Ishikawa (cell line): ENCODE measurements at regions not wholly inside any gene's neighbourhood (a gene's known extent, or its start where the extent isn't known, plus 50 kb on each side); places are given as distances from the start of the nearest gene placed in this dataset.

ENCODE experiments used
- CEBPB ChIP-seq: IDR thresholded peaks from 2 replicates; pipeline ENCODE4 v1.6.1; 2012
- CREB1 ChIP-seq: IDR thresholded peaks from 2 replicates; pipeline ENCODE4 v1.6.1; 2012; ENCODE audit warnings: low read depth
- EGR1 ChIP-seq: IDR thresholded peaks from 2 replicates; pipeline ENCODE4 v1.6.1; 2012
- EP300 ChIP-seq: IDR thresholded peaks from 2 replicates; pipeline ENCODE4 v1.6.1; 2012; ENCODE audit warnings: borderline replicate concordance
- FOXM1 ChIP-seq: IDR thresholded peaks from 2 replicates; pipeline ENCODE4 v1.6.1; 2012; ENCODE audit warnings: low read depth, borderline replicate concordance
- MAX ChIP-seq: IDR thresholded peaks from 2 replicates; pipeline ENCODE4 v1.6.1; 2012
- NFIC ChIP-seq: IDR thresholded peaks from 2 replicates; pipeline ENCODE4 v1.6.1; 2012
- RAD21 ChIP-seq: IDR thresholded peaks from 2 replicates; pipeline ENCODE4 v1.6.1; 2012; ENCODE audit warnings: low read depth
- REST ChIP-seq: IDR thresholded peaks from 2 replicates; pipeline ENCODE4 v1.6.1; 2012; ENCODE audit warnings: low read depth, mild to moderate bottlenecking
- TAF1 ChIP-seq: IDR thresholded peaks from 2 replicates; pipeline ENCODE4 v1.6.1; 2012; ENCODE audit warnings: low read depth, mild to moderate bottlenecking
- TCF12 ChIP-seq: IDR thresholded peaks from 2 replicates; pipeline ENCODE4 v1.6.1; 2012; ENCODE audit warnings: low read depth
- TEAD4 ChIP-seq: IDR thresholded peaks from 2 replicates; pipeline ENCODE4 v1.6.1; 2012
- USF1 ChIP-seq: IDR thresholded peaks from 2 replicates; pipeline ENCODE4 v1.6.1; 2012
- YY1 ChIP-seq: IDR thresholded peaks from 2 replicates; pipeline ENCODE4 v1.6.1; 2012; ENCODE audit warnings: low read depth
- ZBTB7A ChIP-seq: IDR thresholded peaks from 2 replicates; pipeline ENCODE4 v1.6.1; 2012; ENCODE audit warnings: low read depth

- TF ChIP-seq RAD21 (no peak), EP300 (no peak), USF1 (no peak), EGR1 (no peak), TCF12 (no peak), NFIC (no peak), REST (no peak)
Observed at GRCh38 chr6:8334113-8334512, 101.2 kb downstream of the SLC35B3 start.

GRCh38 chr6:8329562-8329961 lies 105.8 kb downstream of the SLC35B3 start:
- TF ChIP-seq FOXM1 = no peak
- no peak for TF ChIP-seq TAF1
- TF ChIP-seq ZBTB7A = no peak

GRCh38 chr6:8325743-8326142 lies 109.6 kb downstream of the SLC35B3 start:
- TF ChIP-seq CEBPB (no peak), YY1 (no peak), USF1 (no peak), NFIC (no peak), TEAD4 (no peak), MAX (no peak), CREB1 (no peak), REST (no peak), ZBTB7A (no peak), TAF1 (no peak), FOXM1 (no peak), EP300 (no peak), TCF12 (no peak), EGR1 (no peak), RAD21 (no peak)

GRCh38 chr6:8322659-8323058 lies 112.7 kb downstream of the SLC35B3 start:
- TF ChIP-seq RAD21 = no peak
- no peak for TF ChIP-seq MAX
- no peak for TF ChIP-seq TCF12
- no peak for TF ChIP-seq EGR1
- no peak for TF ChIP-seq EP300
- TF ChIP-seq ZBTB7A = no peak
- no peak for TF ChIP-seq TEAD4
- no peak for TF ChIP-seq TAF1
- TF ChIP-seq NFIC = no peak
- TF ChIP-seq CEBPB = no peak
- TF ChIP-seq CREB1 = no peak
- no peak for TF ChIP-seq USF1
- no peak for TF ChIP-seq FOXM1

GRCh38 chr6:8321671-8322404 lies 113.5 kb downstream of the SLC35B3 start:
- TF ChIP-seq YY1 = no peak
- no peak for TF ChIP-seq EGR1
- TF ChIP-seq ZBTB7A = no peak
- TF ChIP-seq MAX = no peak
- TF ChIP-seq TAF1 = no peak
- no peak for TF ChIP-seq TCF12

- TF ChIP-seq REST (no peak), NFIC (no peak), ZBTB7A (no peak), MAX (no peak), EGR1 (no peak), USF1 (no peak), FOXM1 (no peak), YY1 (no peak)
Observed at GRCh38 chr6:8315154-8315553, 120.2 kb downstream of the SLC35B3 start.
